ENCODE measurements at regions not wholly inside any gene's neighbourhood (a gene's known extent, or its start where the extent isn't known, plus 50 kb on each side); places are given as distances from the start of the nearest gene placed in this dataset.

GRCh38 chr12:59867055-59867454 is 271.2 kb downstream of the SLC16A7 start:
- TF ChIP-seq CTCF (IDR thresholded peaks at IDR 0.05; ENCODE audit: insufficient read depth, low read length, poor library complexity, severe bottlenecking) (no peak), EZH2phosphoT487 (conservative IDR thresholded peaks at IDR 0.05; ENCODE audit: low read length) (no peak)
